Activated CD4-positive, alpha-beta T cell treated with anti-CD3 and anti-CD28 coated beads, Interleukin-2, amount 10 ng/mL, durations not matched to agents 24 days and 14 days (primary cell): ENCODE measurements at regions not wholly inside any gene's neighbourhood (a gene's known extent, or its start where the extent isn't known, plus 50 kb on each side); places are given as distances from the start of the nearest gene placed in this dataset.

Experiments
- DNase-seq: peaks from one replicate; pipeline ENCODE4 v3.0.0; 2022
- H3K27ac Mint-ChIP-seq: one replicate; pipeline ENCODE4 v1.8.0; 2022; ENCODE audit warnings: mild to moderate bottlenecking, mixed read lengths
- H3K27me3 Mint-ChIP-seq: one replicate; pipeline ENCODE4 v1.8.0; 2022; ENCODE audit warnings: mixed read lengths
- H3K36me3 Mint-ChIP-seq: one replicate; pipeline ENCODE4 v1.8.0; 2022; ENCODE audit warnings: low read depth, mild to moderate bottlenecking, mixed read lengths
- H3K4me1 Mint-ChIP-seq: one replicate; pipeline ENCODE4 v1.8.0; 2021; ENCODE audit warnings: mixed read lengths
- H3K4me3 Mint-ChIP-seq: one replicate; pipeline ENCODE4 v1.8.0; 2022; ENCODE audit warnings: mild to moderate bottlenecking, moderate library complexity, mixed read lengths
- H3K9me3 Mint-ChIP-seq: one replicate; pipeline ENCODE4 v1.8.0; 2021; ENCODE audit warnings: mixed read lengths
- intact Hi-C: fragments of 100-400 bp; cut with micrococcal nuclease; formaldehyde crosslinking; loops from one replicate; pipeline ENCODE4 v1.15.1; 2023

DNA sequence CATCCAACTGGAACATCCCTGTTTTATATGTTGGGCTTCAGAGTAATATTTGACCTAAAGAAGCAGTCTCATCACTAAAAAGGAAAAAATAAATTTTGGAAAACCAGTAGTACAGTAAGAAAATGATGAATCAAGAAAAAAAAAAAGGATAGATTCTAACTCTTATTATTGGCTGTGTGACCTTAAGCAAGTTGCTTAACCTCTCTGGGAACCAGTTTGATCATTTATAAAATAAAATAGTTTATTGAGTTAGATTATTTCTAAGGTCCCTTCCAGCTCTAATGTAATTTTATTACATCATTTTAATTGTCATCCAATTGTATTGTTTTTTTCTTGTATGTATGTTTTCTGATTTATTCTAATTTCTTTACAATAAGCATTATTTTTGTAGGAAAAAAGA is 127.0 kb downstream of the PRELID2 start:
- intact Hi-C loops, result no loop called here
- H3K27me3 Mint-ChIP-seq, result no peaks in the 10 kb centered on the region
- H3K4me3 Mint-ChIP-seq, result no peak overlapping the region
- H3K36me3 Mint-ChIP-seq, result no peaks in the 10 kb centered on the region
- DNase-seq, result no peak
- no peaks in the 10 kb centered on the region for H3K4me1 Mint-ChIP-seq
- no peak overlapping the region for H3K27ac Mint-ChIP-seq
- H3K9me3 Mint-ChIP-seq, result no peaks in the 10 kb centered on the region

DNA sequence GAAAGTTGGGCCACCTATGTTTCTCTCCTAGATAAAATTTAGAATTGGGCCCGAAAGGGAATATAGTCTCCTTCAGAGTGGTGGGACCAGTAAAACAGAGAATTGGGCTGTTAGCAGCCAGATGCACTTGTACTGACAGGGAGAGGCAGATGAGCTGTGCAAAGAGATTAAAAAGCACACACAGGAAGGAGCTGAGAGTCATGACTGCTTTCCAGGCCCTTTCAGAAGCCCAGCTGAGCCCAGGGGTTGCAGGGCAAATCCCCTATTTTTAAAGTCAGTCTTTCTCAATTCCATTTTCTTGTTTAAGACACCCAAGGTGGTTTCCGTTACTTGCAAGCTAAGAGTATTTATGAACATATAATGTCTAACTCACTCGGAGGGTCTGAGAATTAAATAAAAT is 130.4 kb downstream of the PRELID2 start:
- Mint-ChIP-seq H3K27ac (no peak overlapping the region), H3K9me3 (no peaks in the 10 kb centered on the region), H3K4me1 (no peaks in the 10 kb centered on the region), H3K27me3 (no peaks in the 10 kb centered on the region), H3K36me3 (no peaks in the 10 kb centered on the region), H3K4me3 (no peak overlapping the region)
- no peak for DNase-seq
- intact Hi-C loops, result no loop called here

DNA sequence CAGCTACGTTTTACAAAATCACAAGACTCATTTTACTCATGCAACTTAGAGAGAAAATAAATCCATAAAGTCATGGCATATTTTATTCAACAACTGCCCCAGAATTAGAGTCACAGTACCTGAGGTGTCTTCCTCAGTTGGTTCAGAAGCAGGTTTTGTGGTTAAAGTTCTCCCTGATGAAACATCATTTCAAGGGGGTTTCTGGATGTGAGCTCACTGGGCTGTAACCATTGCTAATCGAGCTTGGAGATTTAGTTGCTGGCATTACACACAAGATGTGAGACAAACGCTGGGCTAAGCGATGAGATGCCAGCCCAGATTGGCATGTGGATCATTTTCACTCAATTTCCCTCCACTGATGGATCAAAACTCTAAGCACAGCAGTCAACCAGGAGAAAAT is 131.3 kb downstream of the PRELID2 start:
- no peak overlapping the region for H3K27ac Mint-ChIP-seq
- H3K27me3 Mint-ChIP-seq, result no peaks in the 10 kb centered on the region
- no peaks in the 10 kb centered on the region for H3K4me1 Mint-ChIP-seq
- H3K9me3 Mint-ChIP-seq, result no peaks in the 10 kb centered on the region
- no peak for DNase-seq
- intact Hi-C loops, result no loop called here
- no peaks in the 10 kb centered on the region for H3K36me3 Mint-ChIP-seq
- H3K4me3 Mint-ChIP-seq, result no peak overlapping the region

DNA sequence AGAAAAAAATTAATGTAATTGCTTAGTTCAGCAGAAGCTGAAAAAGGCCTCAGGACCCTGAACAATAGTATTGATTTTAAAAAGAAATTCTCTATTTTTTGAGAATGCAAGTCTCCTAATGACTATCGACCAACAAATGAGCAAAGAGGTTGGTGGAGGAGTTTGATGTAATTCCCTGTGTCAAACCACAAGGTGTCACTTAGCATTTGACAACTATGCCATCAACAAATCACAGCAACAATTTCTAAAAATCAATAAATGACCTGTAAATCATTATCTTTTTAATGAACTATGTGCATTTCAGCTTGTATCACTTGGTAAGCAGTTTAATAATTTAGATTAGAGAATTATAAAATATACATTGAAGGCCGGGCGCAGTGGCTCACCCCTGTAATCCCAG is 133.7 kb downstream of the PRELID2 start:
- no peaks in the 10 kb centered on the region for H3K9me3 Mint-ChIP-seq
- no peak overlapping the region for H3K4me3 Mint-ChIP-seq
- no peaks in the 10 kb centered on the region for H3K27me3 Mint-ChIP-seq

DNA sequence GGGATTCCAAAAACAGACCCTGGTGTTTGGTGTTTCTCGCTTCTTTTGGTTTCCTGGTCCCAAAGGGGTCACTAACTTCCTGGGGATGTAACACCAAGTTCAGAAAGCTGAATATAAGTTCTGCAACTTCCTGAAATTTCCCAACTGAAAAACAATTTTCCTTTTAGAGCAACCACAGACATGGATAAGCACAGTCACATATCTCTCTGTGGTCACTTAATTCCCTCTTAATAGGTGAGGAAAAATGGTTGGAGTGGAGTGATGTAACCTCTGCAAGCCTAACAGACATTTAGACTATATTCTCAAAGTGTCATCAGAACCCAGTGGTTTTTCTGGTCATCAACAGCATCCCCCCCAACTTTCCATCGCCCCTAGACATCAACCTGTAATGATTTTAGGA is 135.3 kb downstream of the PRELID2 start:
- H3K4me1 Mint-ChIP-seq, result no peaks in the 10 kb centered on the region
- H3K4me3 Mint-ChIP-seq, result no peak overlapping the region
- intact Hi-C loops, result loop anchor here (5.0 kb wide), 2 partner anchors 347 to 727 kb away; no protein-coding TSS in a partner anchor
- H3K27ac Mint-ChIP-seq, result no peak overlapping the region
- H3K27me3 Mint-ChIP-seq, result no peaks in the 10 kb centered on the region
- H3K36me3 Mint-ChIP-seq, result no peaks in the 10 kb centered on the region
- no peak for DNase-seq
- H3K9me3 Mint-ChIP-seq, result no peaks in the 10 kb centered on the region

More for the DNA sequence above, 133.7 kb downstream of the PRELID2 start:
- DNase-seq, result no peak
- Mint-ChIP-seq H3K36me3 (no peaks in the 10 kb centered on the region), H3K4me1 (no peaks in the 10 kb centered on the region), H3K27ac (no peak overlapping the region)
- intact Hi-C loops, result no loop called here

DNA sequence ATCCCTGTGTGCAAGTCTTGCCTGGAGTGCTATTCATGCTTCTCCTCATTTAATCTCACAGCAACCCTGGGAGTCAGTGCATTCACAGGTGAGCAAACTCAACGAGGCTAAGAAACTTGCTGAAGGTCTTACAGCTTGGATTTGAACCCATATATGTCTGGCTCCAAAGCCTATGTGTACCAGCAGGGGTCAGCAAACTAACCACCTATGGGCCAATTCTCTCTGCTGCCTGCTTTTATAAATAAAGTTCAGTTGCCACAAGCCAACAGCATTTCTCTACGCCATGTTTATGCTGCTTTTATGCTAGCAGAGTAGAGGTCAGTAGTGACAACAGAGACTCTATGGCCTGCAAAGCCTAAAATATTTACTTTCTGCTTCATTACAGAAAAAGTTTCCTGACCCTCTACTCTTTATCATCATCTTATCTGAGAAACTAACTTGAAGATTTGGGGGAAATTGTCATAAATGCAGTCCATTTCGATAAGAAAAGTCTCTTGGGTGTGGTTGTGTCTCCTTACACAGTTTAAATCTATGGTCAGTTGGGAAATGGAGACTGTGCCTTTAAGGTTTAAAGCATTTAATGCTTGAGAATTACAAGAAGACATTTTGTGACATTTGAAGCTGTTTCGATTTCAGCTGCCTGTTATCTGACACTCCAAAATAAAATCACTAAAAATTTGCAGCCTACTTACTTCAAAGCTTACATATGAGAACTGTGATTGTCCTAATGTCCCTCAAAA is 137.7 kb downstream of the PRELID2 start:
- H3K9me3 Mint-ChIP-seq, result no peaks in the 10 kb centered on the region

DNA sequence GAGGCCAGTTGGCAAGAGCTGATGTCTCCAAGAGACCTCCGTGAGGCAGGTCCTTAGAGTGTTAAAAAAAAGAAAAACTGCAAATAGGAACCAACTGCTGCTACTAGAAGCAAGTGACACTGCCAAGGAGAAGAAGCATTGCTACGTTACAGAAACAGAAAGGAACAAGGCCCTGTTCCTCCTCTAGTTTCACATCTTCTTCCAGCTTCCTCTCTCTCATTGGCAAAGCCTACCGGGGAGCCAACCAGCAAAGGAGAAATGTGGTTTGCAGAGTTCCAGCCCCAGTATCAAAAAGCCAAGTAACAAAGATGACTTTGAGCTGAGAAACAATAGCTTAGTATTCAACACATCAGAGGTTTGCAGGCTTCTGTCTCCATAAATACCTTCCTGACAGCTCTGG is 145.9 kb downstream of the PRELID2 start:
- no peaks in the 10 kb centered on the region for H3K27me3 Mint-ChIP-seq
- H3K36me3 Mint-ChIP-seq, result no peaks in the 10 kb centered on the region
- no peaks in the 10 kb centered on the region for H3K4me1 Mint-ChIP-seq
- DNase-seq, result no peak
- no peak overlapping the region for H3K4me3 Mint-ChIP-seq
- no peaks in the 10 kb centered on the region for H3K9me3 Mint-ChIP-seq
- intact Hi-C loops, result no loop called here
- H3K27ac Mint-ChIP-seq, result no peak overlapping the region

More for the DNA sequence above, 137.7 kb downstream of the PRELID2 start:
- H3K27me3 Mint-ChIP-seq, result no peaks in the 10 kb centered on the region
- no peaks in the 10 kb centered on the region for H3K36me3 Mint-ChIP-seq
- no peaks in the 10 kb centered on the region for H3K4me1 Mint-ChIP-seq
- DNase-seq, result peak; percentile 68
- no peak overlapping the region for H3K4me3 Mint-ChIP-seq
- intact Hi-C loops, result loop anchor here (1.0 to 5.0 kb wide), 3 partner anchors 128 to 730 kb away; no protein-coding TSS in a partner anchor
- no peak overlapping the region for H3K27ac Mint-ChIP-seq

DNA sequence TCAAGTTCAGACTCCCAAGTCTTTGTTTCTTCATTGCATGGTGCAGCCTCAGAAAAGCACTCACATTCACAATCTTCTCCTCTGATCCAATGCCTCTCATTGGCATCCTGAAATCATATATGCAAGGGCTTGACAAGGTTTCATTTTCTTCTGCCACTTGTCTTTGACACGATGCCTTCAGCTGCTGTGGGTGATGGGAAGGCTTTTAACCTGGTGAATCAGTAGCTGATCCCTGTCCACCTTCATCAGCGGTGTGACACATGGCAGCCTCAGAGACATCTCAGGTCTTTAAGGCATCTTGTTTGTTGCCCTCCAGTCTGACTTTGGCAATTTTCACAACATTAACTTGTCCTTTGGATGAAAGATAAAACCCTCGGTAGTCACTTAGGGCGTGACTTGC is 147.2 kb downstream of the PRELID2 start:
- Mint-ChIP-seq H3K4me3 (no peak overlapping the region), H3K4me1 (no peaks in the 10 kb centered on the region), H3K36me3 (no peaks in the 10 kb centered on the region), H3K27ac (no peak overlapping the region), H3K27me3 (no peaks in the 10 kb centered on the region), H3K9me3 (no peaks in the 10 kb centered on the region)
- intact Hi-C loops, result no loop called here
- no peak for DNase-seq

DNA sequence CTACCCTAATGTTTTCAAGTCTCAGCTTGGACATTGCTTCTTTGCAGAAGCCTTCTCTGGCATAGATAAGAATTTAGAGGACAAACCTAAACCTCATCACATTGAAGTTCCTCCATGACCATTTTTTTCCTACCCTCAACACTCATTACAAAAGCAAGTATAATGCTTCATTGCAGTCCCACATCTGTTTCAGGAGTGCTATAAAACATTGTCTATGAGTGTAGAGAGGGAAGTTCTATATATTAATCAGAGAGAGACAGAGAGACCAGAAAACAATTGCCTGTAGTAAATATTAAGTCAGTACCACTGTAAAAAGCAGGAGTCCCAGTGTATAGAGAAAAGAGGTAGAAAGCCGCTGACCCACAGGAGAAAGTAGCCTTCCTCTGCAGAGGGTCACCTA is 149.7 kb downstream of the PRELID2 start:
- Mint-ChIP-seq H3K27ac (no peak overlapping the region), H3K4me1 (no peaks in the 10 kb centered on the region)
- intact Hi-C loops, result no loop called here

DNA sequence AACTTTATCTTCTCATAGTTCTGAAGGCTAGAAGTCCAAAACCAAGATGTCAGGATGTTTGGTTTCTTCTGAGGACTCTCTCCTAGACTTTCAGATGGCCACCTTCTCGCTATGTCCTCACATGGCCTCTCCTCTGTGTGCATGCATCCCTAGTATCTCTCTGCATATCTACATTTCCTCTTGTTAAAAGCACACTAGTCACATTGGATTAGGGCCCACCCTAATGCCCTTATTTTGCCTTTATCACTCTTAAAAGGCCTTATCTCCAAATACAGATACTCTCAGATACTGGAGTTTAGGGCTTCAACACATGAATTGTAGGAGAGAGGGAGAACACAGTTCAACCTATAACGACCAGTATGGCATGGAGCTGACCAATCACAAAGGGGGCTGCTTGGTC is 151.7 kb downstream of the PRELID2 start:
- no peak overlapping the region for H3K4me3 Mint-ChIP-seq
- H3K4me1 Mint-ChIP-seq, result no peaks in the 10 kb centered on the region
- no peaks in the 10 kb centered on the region for H3K36me3 Mint-ChIP-seq
- H3K27me3 Mint-ChIP-seq, result no peaks in the 10 kb centered on the region
- no peaks in the 10 kb centered on the region for H3K9me3 Mint-ChIP-seq
- H3K27ac Mint-ChIP-seq, result no peak overlapping the region
- no peak for DNase-seq
- intact Hi-C loops, result no loop called here

More for the DNA sequence above, 149.7 kb downstream of the PRELID2 start:
- DNase-seq, result no peak
- Mint-ChIP-seq H3K27me3 (no peaks in the 10 kb centered on the region), H3K9me3 (no peaks in the 10 kb centered on the region), H3K36me3 (no peaks in the 10 kb centered on the region), H3K4me3 (no peak overlapping the region)

DNA sequence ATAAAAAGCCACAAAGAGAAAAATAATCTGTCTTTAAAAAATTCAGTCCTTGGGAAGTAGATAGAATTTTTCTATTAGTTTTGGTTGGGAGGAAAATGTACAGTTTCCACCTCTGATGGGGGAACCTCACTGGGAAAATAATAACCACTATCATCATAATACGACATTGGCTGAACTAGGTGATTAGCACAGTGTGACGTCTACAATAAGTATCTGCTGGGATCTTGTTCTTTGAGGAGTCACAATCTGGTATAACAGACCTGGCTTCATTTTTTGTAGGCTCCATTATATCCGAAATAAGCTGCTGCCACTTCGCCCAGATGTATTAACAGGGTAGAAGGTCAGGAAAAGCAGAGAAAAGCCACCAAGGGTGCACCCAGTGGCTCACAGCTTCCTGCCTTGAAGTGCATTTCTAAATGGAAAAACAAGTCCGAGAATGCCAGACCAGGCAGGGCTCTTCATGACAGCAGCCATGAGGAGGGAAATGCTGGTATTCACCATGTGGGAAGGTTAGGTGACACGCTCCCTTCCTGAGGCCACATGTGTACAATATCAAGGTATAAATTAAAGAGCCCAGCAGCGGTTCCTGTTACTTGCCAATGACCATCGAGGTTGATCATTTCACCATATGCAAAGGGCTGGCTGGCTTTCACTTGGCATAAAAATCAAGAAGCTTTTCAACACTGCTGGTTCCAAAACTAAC is 152.8 kb downstream of the PRELID2 start:
- Mint-ChIP-seq H3K4me3 (no peak overlapping the region), H3K9me3 (no peaks in the 10 kb centered on the region), H3K27me3 (no peaks in the 10 kb centered on the region), H3K4me1 (no peaks in the 10 kb centered on the region), H3K36me3 (no peaks in the 10 kb centered on the region), H3K27ac (no peak overlapping the region)
- intact Hi-C loops, result no loop called here
- no peak for DNase-seq

DNA sequence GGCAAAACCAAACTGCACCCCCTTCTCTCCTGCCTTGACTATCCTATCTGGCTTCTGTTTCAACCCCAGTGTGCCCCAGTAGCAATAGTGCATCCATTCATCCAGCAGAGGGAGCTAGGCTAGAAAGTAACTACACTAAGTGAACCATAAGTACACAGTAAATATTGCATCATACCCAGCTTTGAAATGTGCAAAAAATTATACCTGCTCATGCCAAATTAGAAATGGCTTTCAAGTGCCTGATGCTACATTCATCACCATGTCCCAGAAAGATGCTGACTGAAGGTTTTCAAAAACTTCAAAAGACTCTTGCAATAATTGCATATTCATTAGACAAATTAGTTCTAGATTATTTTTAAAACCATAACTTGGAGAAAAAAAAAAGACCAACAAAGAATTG is 153.5 kb downstream of the PRELID2 start:
- H3K27me3 Mint-ChIP-seq, result no peaks in the 10 kb centered on the region
- no peaks in the 10 kb centered on the region for H3K9me3 Mint-ChIP-seq
- H3K27ac Mint-ChIP-seq, result no peak overlapping the region
- peak; percentile 77 for DNase-seq
- no peaks in the 10 kb centered on the region for H3K4me1 Mint-ChIP-seq
- no peaks in the 10 kb centered on the region for H3K36me3 Mint-ChIP-seq
- intact Hi-C loops, result loop anchor here (1.0 to 2.0 kb wide), 2 partner anchors 144 to 367 kb away; no protein-coding TSS in a partner anchor
- H3K4me3 Mint-ChIP-seq, result no peak overlapping the region

DNA sequence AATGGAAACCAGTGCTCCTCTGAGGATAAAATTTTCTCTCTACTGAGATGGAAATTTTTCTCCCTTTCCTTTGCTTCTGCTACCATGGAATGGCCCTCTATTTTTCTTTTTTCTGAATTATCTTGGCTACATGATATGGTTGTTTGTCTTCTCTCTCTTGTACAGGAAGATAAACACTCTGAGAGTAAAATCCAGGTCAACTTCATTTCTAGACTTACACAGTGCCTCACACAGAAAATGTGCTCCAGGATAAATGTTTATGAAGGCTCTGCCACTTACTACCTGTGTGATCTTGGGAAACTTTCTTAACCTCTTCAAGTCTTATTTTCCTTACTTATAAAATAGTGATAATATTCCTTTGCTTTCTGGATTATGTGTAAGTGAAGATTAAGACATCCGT is 153.9 kb downstream of the PRELID2 start:
- H3K4me3 Mint-ChIP-seq, result no peak overlapping the region
- no peaks in the 10 kb centered on the region for H3K36me3 Mint-ChIP-seq
- no peak for DNase-seq
- intact Hi-C loops, result loop anchor here (1.0 to 2.0 kb wide), 2 partner anchors 144 to 368 kb away; no protein-coding TSS in a partner anchor
- no peaks in the 10 kb centered on the region for H3K4me1 Mint-ChIP-seq
- H3K9me3 Mint-ChIP-seq, result no peaks in the 10 kb centered on the region
- H3K27ac Mint-ChIP-seq, result no peak overlapping the region
- H3K27me3 Mint-ChIP-seq, result no peaks in the 10 kb centered on the region

DNA sequence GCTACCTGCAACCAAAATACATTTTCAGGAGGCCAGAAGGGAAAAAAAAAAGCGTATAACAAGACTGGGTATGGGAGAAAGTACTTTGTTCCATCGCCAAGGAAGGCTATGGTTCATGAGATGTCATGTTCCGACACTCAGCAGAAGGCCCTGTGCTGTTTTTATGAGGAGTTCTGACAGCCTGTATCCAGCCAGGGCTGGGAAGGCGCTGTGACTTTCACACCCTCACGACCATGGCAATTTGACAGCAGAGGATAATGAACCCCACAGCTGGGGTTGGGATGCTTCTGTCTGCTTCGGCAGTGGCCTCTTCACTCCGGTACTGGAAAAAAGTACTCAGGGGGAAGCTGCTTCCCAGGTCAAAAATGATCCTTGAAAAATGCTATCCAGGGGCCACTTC is 154.4 kb downstream of the PRELID2 start:
- intact Hi-C loops, result loop anchor here (1.0 to 2.0 kb wide), 2 partner anchors 145 to 368 kb away; no protein-coding TSS in a partner anchor
- DNase-seq, result no peak
- Mint-ChIP-seq H3K9me3 (no peaks in the 10 kb centered on the region), H3K36me3 (no peaks in the 10 kb centered on the region), H3K4me3 (no peak overlapping the region), H3K27ac (no peak overlapping the region), H3K4me1 (no peaks in the 10 kb centered on the region), H3K27me3 (no peaks in the 10 kb centered on the region)
